ENCODE measurements at regions not wholly inside any gene's neighbourhood (a gene's known extent, or its start where the extent isn't known, plus 50 kb on each side); places are given as distances from the start of the nearest gene placed in this dataset.
"Not testable (repeated sequence)": the region's sequence is repeated elsewhere in the genome, so short reads cannot be mapped to it uniquely, and the experiment has no call there.

GRCh38 chr16:73400951-73401350, 353.0 kb upstream of the ZFHX3 start:
- no peak for DNase-seq (ENCODE audit: low spot score)

- DNase-seq (ENCODE audit: low spot score): no peak
These were observed 352.1 kb upstream of the ZFHX3 start for GRCh38 chr16:73399997-73400396.

GRCh38 chr16:73399486-73399885, 351.6 kb upstream of the ZFHX3 start:
- no peak for DNase-seq (ENCODE audit: low spot score)

- not testable (repeated sequence) for DNase-seq (ENCODE audit: low spot score)
These were observed 350.7 kb upstream of the ZFHX3 start for GRCh38 chr16:73398604-73399003.

- DNase-seq (ENCODE audit: low spot score): no peak
These were observed 348.6 kb upstream of the ZFHX3 start for GRCh38 chr16:73396556-73396955.

GRCh38 chr16:73390936-73391335, 343.0 kb upstream of the ZFHX3 start:
- DNase-seq (ENCODE audit: low spot score): peak; percentile 70

GRCh38 chr16:73390491-73390890, 342.6 kb upstream of the ZFHX3 start:
- no peak for DNase-seq (ENCODE audit: low spot score)

- no peak for DNase-seq (ENCODE audit: low spot score)
These were observed 341.2 kb upstream of the ZFHX3 start for GRCh38 chr16:73389085-73389484.

GRCh38 chr16:73387979-73388378, 340.1 kb upstream of the ZFHX3 start:
- DNase-seq (ENCODE audit: low spot score): no peak

- no peak for DNase-seq (ENCODE audit: low spot score)
These were observed 337.8 kb upstream of the ZFHX3 start for GRCh38 chr16:73385696-73386095.

- DNase-seq (ENCODE audit: low spot score): no peak
These were observed 336.7 kb upstream of the ZFHX3 start for GRCh38 chr16:73384506-73385089.

GRCh38 chr16:73383988-73384365, 336.0 kb upstream of the ZFHX3 start:
- DNase-seq (ENCODE audit: low spot score): no peak

GRCh38 chr16:73383195-73383987, 335.5 kb upstream of the ZFHX3 start:
- DNase-seq (ENCODE audit: low spot score): peak; percentile 43

GRCh38 chr16:73378471-73378870, 330.5 kb upstream of the ZFHX3 start:
- DNase-seq (ENCODE audit: low spot score): no peak

GRCh38 chr16:73371584-73372319, 323.8 kb upstream of the ZFHX3 start:
- DNase-seq (ENCODE audit: low spot score): no peak

- no peak for DNase-seq (ENCODE audit: low spot score)
These were observed 321.9 kb upstream of the ZFHX3 start for GRCh38 chr16:73369851-73370250.

- DNase-seq (ENCODE audit: low spot score): no peak
These were observed 320.8 kb upstream of the ZFHX3 start for GRCh38 chr16:73368715-73369114.

- DNase-seq (ENCODE audit: low spot score): no peak
These were observed 317.2 kb upstream of the ZFHX3 start for GRCh38 chr16:73365016-73365551.

- DNase-seq (ENCODE audit: low spot score): no peak
These were observed 316.5 kb upstream of the ZFHX3 start for GRCh38 chr16:73364413-73364812.

- DNase-seq (ENCODE audit: low spot score): no peak
These were observed 313.1 kb upstream of the ZFHX3 start for GRCh38 chr16:73361061-73361460.

- no peak for DNase-seq (ENCODE audit: low spot score)
These were observed 308.6 kb upstream of the ZFHX3 start for GRCh38 chr16:73356401-73357079.

GRCh38 chr16:73355981-73356380, 308.1 kb upstream of the ZFHX3 start:
- no peak for DNase-seq (ENCODE audit: low spot score)

Data from AG20443 (cell line).